ENCODE measurements at regions not wholly inside any gene's neighbourhood (a gene's known extent, or its start where the extent isn't known, plus 50 kb on each side); places are given as distances from the start of the nearest gene placed in this dataset.
A peak's percentile ranks its signal among the peaks of the same experiment; 100 is the strongest.

- TF ChIP-seq, protein P1, sequence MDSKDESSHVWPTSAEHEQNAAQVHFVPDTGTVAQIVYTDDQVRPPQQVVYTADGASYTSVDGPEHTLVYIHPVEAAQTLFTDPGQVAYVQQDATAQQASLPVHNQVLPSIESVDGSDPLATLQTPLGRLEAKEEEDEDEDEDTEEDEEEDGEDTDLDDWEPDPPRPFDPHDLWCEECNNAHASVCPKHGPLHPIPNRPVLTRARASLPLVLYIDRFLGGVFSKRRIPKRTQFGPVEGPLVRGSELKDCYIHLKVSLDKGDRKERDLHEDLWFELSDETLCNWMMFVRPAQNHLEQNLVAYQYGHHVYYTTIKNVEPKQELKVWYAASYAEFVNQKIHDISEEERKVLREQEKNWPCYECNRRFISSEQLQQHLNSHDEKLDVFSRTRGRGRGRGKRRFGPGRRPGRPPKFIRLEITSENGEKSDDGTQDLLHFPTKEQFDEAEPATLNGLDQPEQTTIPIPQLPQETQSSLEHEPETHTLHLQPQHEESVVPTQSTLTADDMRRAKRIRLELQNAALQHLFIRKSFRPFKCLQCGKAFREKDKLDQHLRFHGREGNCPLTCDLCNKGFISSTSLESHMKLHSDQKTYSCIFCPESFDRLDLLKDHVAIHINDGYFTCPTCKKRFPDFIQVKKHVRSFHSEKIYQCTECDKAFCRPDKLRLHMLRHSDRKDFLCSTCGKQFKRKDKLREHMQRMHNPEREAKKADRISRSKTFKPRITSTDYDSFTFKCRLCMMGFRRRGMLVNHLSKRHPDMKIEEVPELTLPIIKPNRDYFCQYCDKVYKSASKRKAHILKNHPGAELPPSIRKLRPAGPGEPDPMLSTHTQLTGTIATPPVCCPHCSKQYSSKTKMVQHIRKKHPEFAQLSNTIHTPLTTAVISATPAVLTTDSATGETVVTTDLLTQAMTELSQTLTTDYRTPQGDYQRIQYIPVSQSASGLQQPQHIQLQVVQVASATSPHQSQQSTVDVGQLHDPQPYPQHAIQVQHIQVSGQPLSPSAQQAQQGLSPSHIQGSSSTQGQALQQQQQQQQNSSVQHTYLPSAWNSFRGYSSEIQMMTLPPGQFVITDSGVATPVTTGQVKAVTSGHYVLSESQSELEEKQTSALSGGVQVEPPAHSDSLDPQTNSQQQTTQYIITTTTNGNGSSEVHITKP (IDR thresholded peaks at IDR 0.05; ENCODE audit: partially characterized antibody) = peak; percentile 58
- no peak for TF ChIP-seq HDAC1 (IDR thresholded peaks at IDR 0.05)
- TF ChIP-seq CCAR2 (IDR thresholded peaks at IDR 0.05; ENCODE audit: low read depth, low read length) = no peak
- TF ChIP-seq MEF2D (tag; conservative IDR thresholded peaks at IDR 0.05; ENCODE audit: low read depth) = no peak
- TF ChIP-seq BRD9 (IDR thresholded peaks at IDR 0.05; ENCODE audit: low read depth, partially characterized antibody) = no peak
- TF ChIP-seq NFRKB (IDR thresholded peaks at IDR 0.05; ENCODE audit: low read depth) = no peak
Observed at GRCh38 chr12:31880340-31880739, 78.9 kb upstream of the RESF1 start (continued).

- Histone ChIP-seq H3K27me3 (ENCODE audit: control insufficient read depth in 2 of 2, insufficient read depth in 2 of 2, low read length in 2 of 2) (no peaks in the 10 kb centered on the region), H3K36me3 (ENCODE audit: control insufficient read depth, insufficient read depth, low read length) (no peaks in the 10 kb centered on the region), H3K4me3 (no peak overlapping the region), H3K9ac (ENCODE audit: insufficient read depth in 1 of 2, low read depth in 2 of 2, low read length in 2 of 2) (no peak overlapping the region), H4K20me1 (replicated peaks; ENCODE audit: control insufficient read depth, insufficient read depth, low read length) (no peaks in the 10 kb centered on the region), H3K4me2 (ENCODE audit: insufficient read depth, low read length) (no peak overlapping the region), H3K27ac (ENCODE audit: extremely low read depth, low read depth, low read length) (no peak overlapping the region), H3K9me1 (ENCODE audit: control insufficient read depth, insufficient read depth, low read length) (no peaks in the 10 kb centered on the region), H2AFZ (ENCODE audit: low read depth, low read length) (peak overlapping the region; percentile 42; the same call in 1 of the 2 replicates), H3K9me3 (replicated peaks; ENCODE audit: control insufficient read depth, insufficient read depth, low read depth, low read length) (peaks cover under 1% of the 10 kb centered on the region; the same call in 1 of the 2 replicates), H3K79me2 (ENCODE audit: control insufficient read depth, insufficient read depth, low read length) (no peaks in the 10 kb centered on the region), H3K4me1 (replicated peaks in 1 of 2; ENCODE audit: control insufficient read depth in 2 of 2, insufficient read depth in 2 of 2, low read length in 2 of 2) (peaks cover 0 to 12% of the 10 kb centered on the region in 2 experiments; a peak in 3 of 5 replicates)
- BruUV-seq (replicated peaks) = no TSS peak
- DNase-seq (ENCODE audit: extremely low read depth in 1 of 4, low spot score in 3 of 4) (no peak), FAIRE-seq (no peak), ATAC-seq (no peak)
- ChIA-PET CTCF (ENCODE audit: low intra/inter-chr PET ratio) (no interaction called here), POLR2A (interaction anchor here (1.0 kb wide), 1 partner anchor 163 kb away, joined by 3 read pairs; no protein-coding TSS in a partner anchor)
- in situ Hi-C loops (cut with MboI) = no loop called here
- WGBS (ENCODE audit: insufficient coverage, low coverage, missing lambda C conversion rate) = 100% methylated on average over 1 of the region's 1 CpG
- intact Hi-C loops (cut with micrococcal nuclease) = no loop called here
- no peak for TF ChIP-seq ZNF778 (CRISPR knock-in tag; IDR thresholded peaks at IDR 0.05)
- no peak for TF ChIP-seq ETV5 (CRISPR knock-in tag; IDR thresholded peaks at IDR 0.05; ENCODE audit: low read depth)
- TF ChIP-seq, protein P2, sequence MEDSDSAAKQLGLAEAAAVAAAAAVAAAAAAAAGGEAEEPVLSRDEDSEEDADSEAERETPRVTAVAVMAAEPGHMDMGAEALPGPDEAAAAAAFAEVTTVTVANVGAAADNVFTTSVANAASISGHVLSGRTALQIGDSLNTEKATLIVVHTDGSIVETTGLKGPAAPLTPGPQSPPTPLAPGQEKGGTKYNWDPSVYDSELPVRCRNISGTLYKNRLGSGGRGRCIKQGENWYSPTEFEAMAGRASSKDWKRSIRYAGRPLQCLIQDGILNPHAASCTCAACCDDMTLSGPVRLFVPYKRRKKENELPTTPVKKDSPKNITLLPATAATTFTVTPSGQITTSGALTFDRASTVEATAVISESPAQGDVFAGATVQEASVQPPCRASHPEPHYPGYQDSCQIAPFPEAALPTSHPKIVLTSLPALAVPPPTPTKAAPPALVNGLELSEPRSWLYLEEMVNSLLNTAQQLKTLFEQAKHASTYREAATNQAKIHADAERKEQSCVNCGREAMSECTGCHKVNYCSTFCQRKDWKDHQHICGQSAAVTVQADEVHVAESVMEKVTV (CRISPR knock-in tag; IDR thresholded peaks at IDR 0.05) = no peak
- TF ChIP-seq, protein P3, sequence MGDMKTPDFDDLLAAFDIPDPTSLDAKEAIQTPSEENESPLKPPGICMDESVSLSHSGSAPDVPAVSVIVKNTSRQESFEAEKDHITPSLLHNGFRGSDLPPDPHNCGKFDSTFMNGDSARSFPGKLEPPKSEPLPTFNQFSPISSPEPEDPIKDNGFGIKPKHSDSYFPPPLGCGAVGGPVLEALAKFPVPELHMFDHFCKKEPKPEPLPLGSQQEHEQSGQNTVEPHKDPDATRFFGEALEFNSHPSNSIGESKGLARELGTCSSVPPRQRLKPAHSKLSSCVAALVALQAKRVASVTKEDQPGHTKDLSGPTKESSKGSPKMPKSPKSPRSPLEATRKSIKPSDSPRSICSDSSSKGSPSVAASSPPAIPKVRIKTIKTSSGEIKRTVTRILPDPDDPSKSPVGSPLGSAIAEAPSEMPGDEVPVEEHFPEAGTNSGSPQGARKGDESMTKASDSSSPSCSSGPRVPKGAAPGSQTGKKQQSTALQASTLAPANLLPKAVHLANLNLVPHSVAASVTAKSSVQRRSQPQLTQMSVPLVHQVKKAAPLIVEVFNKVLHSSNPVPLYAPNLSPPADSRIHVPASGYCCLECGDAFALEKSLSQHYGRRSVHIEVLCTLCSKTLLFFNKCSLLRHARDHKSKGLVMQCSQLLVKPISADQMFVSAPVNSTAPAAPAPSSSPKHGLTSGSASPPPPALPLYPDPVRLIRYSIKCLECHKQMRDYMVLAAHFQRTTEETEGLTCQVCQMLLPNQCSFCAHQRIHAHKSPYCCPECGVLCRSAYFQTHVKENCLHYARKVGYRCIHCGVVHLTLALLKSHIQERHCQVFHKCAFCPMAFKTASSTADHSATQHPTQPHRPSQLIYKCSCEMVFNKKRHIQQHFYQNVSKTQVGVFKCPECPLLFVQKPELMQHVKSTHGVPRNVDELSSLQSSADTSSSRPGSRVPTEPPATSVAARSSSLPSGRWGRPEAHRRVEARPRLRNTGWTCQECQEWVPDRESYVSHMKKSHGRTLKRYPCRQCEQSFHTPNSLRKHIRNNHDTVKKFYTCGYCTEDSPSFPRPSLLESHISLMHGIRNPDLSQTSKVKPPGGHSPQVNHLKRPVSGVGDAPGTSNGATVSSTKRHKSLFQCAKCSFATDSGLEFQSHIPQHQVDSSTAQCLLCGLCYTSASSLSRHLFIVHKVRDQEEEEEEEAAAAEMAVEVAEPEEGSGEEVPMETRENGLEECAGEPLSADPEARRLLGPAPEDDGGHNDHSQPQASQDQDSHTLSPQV (IDR thresholded peaks at IDR 0.05) = no peak
- TF ChIP-seq HNRNPL (IDR thresholded peaks at IDR 0.05; ENCODE audit: low read depth, low read length) = no peak
- no peak for TF ChIP-seq KLF1 (tag; IDR thresholded peaks at IDR 0.05)
- no peak for TF ChIP-seq ZBTB1 (CRISPR knock-in tag; IDR thresholded peaks at IDR 0.05; ENCODE audit: borderline replicate concordance, low read depth)
Observed at GRCh38 chr12:31877884-31878283, 81.3 kb upstream of the RESF1 start.

Data from K562 (cell line).